ENCODE measurements at regions not wholly inside any gene's neighbourhood (a gene's known extent, or its start where the extent isn't known, plus 50 kb on each side); places are given as distances from the start of the nearest gene placed in this dataset.
"Not testable (repeated sequence)": the region's sequence is repeated elsewhere in the genome, so short reads cannot be mapped to it uniquely, and the experiment has no call there.

GRCh38 chr2:147439986-147440385 is 404.8 kb upstream of the ACVR2A start:
- no peak for DNase-seq (ENCODE audit: extremely low read depth, low read depth)

GRCh38 chr2:147438882-147439281 is 405.9 kb upstream of the ACVR2A start:
- no peak for DNase-seq (ENCODE audit: extremely low read depth, low read depth)

- no peak for DNase-seq (ENCODE audit: extremely low read depth, low read depth)
These were observed 411.0 kb upstream of the ACVR2A start for GRCh38 chr2:147433822-147434221.

GRCh38 chr2:147430408-147430807 is 414.4 kb upstream of the ACVR2A start:
- DNase-seq (ENCODE audit: extremely low read depth, low read depth) = no peak

- DNase-seq (ENCODE audit: extremely low read depth, low read depth) = no peak
These were observed 416.6 kb upstream of the ACVR2A start for GRCh38 chr2:147428120-147428747.

- no peak for DNase-seq (ENCODE audit: extremely low read depth, low read depth)
These were observed 419.3 kb upstream of the ACVR2A start for GRCh38 chr2:147425437-147426029.

- DNase-seq (ENCODE audit: extremely low read depth, low read depth) = no peak
These were observed 420.1 kb upstream of the ACVR2A start for GRCh38 chr2:147424766-147425165.

- DNase-seq (ENCODE audit: extremely low read depth, low read depth) = no peak
These were observed 423.7 kb upstream of the ACVR2A start for GRCh38 chr2:147420947-147421675.

GRCh38 chr2:147420517-147420916 is 424.3 kb upstream of the ACVR2A start:
- no peak for DNase-seq (ENCODE audit: extremely low read depth, low read depth)

GRCh38 chr2:147416099-147416498 is 428.7 kb upstream of the ACVR2A start:
- DNase-seq (ENCODE audit: extremely low read depth, low read depth) = no peak

- not testable (repeated sequence) for DNase-seq (ENCODE audit: extremely low read depth, low read depth)
These were observed 430.2 kb upstream of the ACVR2A start for GRCh38 chr2:147414656-147415055.

GRCh38 chr2:147408357-147408756 is 436.5 kb upstream of the ACVR2A start:
- DNase-seq (ENCODE audit: extremely low read depth, low read depth) = no peak

GRCh38 chr2:147405651-147406050 is 439.2 kb upstream of the ACVR2A start:
- no peak for DNase-seq (ENCODE audit: extremely low read depth, low read depth)

GRCh38 chr2:147398996-147399395 is 445.8 kb upstream of the ACVR2A start:
- DNase-seq (ENCODE audit: extremely low read depth, low read depth) = no peak

- DNase-seq (ENCODE audit: extremely low read depth, low read depth) = no peak
These were observed 446.5 kb upstream of the ACVR2A start for GRCh38 chr2:147398301-147398700.

GRCh38 chr2:147396890-147397289 is 447.9 kb upstream of the ACVR2A start:
- DNase-seq (ENCODE audit: extremely low read depth, low read depth) = no peak

GRCh38 chr2:147394179-147394790 is 450.5 kb upstream of the ACVR2A start:
- no peak for DNase-seq (ENCODE audit: extremely low read depth, low read depth)

GRCh38 chr2:147392180-147392579 is 452.6 kb upstream of the ACVR2A start:
- no peak for DNase-seq (ENCODE audit: extremely low read depth, low read depth)

- no peak for DNase-seq (ENCODE audit: extremely low read depth, low read depth)
These were observed 454.4 kb upstream of the ACVR2A start for GRCh38 chr2:147390475-147390874.

GRCh38 chr2:147389218-147389617 is 455.6 kb upstream of the ACVR2A start:
- DNase-seq (ENCODE audit: extremely low read depth, low read depth) = no peak

- no peak for DNase-seq (ENCODE audit: extremely low read depth, low read depth)
These were observed 456.6 kb upstream of the ACVR2A start for GRCh38 chr2:147388217-147388616.

GRCh38 chr2:147386284-147386683 is 458.5 kb upstream of the ACVR2A start:
- no peak for DNase-seq (ENCODE audit: extremely low read depth, low read depth)

Measured in NCI-H460 (cell line).